PC-3 (cell line): ENCODE measurements at regions not wholly inside any gene's neighbourhood (a gene's known extent, or its start where the extent isn't known, plus 50 kb on each side); places are given as distances from the start of the nearest gene placed in this dataset.

Source experiments
- ATAC-seq: fragments of 200-7000 bp; cut with Tn5 transposase; 2 replicates; pipeline ENCODE4 v1.9.1; 2020; ENCODE audit warnings: mild to moderate bottlenecking, moderate library complexity
- BruUV-seq: library from RNA; stranded (reverse); fragments of 400-500 nt; replicated peaks from 2 replicates; lab custom pipeline; 2021; lab: Mats Ljungman, UMichigan
- CTCF ChIA-PET: fragments of 300-600 bp; sonication (Branson Sonifier 250); formaldehyde crosslinking; loops from one replicate; lab custom pipeline; 2022; ENCODE audit warnings: antibody characterized with exemption; lab: Charles Lee
- POLR2A ChIA-PET: fragments of 300-600 bp; sonication (Branson Sonifier 250); formaldehyde crosslinking; loops from one replicate; lab custom pipeline; 2022; ENCODE audit warnings: antibody characterized with exemption; ENCODE audit not compliant: unreplicated experiment; lab: Charles Lee
- DNase-seq: peaks from one replicate; pipeline ENCODE4 v3.0.0-alpha.2; 2015
- H2AFZ ChIP-seq: fragments of 300-600 bp; sonication (generic); 2 replicates; pipeline ENCODE4 v1.6.0; 2016; ENCODE audit warnings: antibody characterized with exemption, low read length
- H3F3A ChIP-seq: fragments of 300-600 bp; sonication (generic); one replicate; pipeline ENCODE4 v1.6.0; 2017; ENCODE audit warnings: antibody characterized with exemption, low read length, control low read depth, mild to moderate bottlenecking; ENCODE audit not compliant: unreplicated experiment
- H3K27ac ChIP-seq: fragments of 300-600 bp; sonication (generic); 2 replicates; pipeline ENCODE4 v1.5.1; 2016; ENCODE audit warnings: mild to moderate bottlenecking, low read length
- H3K27me3 ChIP-seq: fragments of 300-600 bp; sonication (generic); 2 replicates; pipeline ENCODE4 v1.6.1; 2016; ENCODE audit warnings: low read length, mixed read lengths
- H3K36me3 ChIP-seq: fragments of 300-600 bp; sonication (generic); 2 replicates; pipeline ENCODE4 v1.6.1; 2016; ENCODE audit warnings: low read depth, mixed run types, low read length, mixed read lengths
- H3K4me1 ChIP-seq: fragments of 300-600 bp; sonication (generic); 2 replicates; pipeline ENCODE4 v1.5.1; 2016; ENCODE audit warnings: low read length; ENCODE audit not compliant: insufficient read depth
- H3K4me2 ChIP-seq: fragments of 300-600 bp; sonication (generic); 2 replicates; pipeline ENCODE4 v1.6.0; 2016; ENCODE audit warnings: low read length
- H3K4me3 ChIP-seq: fragments of 300-600 bp; sonication (generic); 2 replicates; pipeline ENCODE4 v1.5.1; 2016; ENCODE audit warnings: mild to moderate bottlenecking, low read length, mixed read lengths
- H3K79me2 ChIP-seq: fragments of 300-600 bp; sonication (generic); 2 replicates; pipeline ENCODE4 v1.6.1; 2017; ENCODE audit warnings: low read length, mixed read lengths
- H3K9ac ChIP-seq: fragments of 300-600 bp; sonication (generic); 2 replicates; pipeline ENCODE4 v1.6.0; 2016; ENCODE audit warnings: mild to moderate bottlenecking, low read length
- H3K9me2 ChIP-seq: fragments of 300-600 bp; sonication (generic); replicated peaks from 2 replicates; pipeline ENCODE4 v1.6.1; 2016; ENCODE audit warnings: mixed run types, low read length, mixed read lengths
- H3K9me3 ChIP-seq: fragments of 300-600 bp; sonication (generic); 2 replicates; pipeline ENCODE4 v1.6.1; 2016; ENCODE audit warnings: low read length, mixed read lengths
- H4K20me1 ChIP-seq: fragments of 300-600 bp; sonication (generic); 2 replicates; pipeline ENCODE4 v1.6.1; 2016; ENCODE audit warnings: low read length, mixed read lengths
- EZH2 ChIP-seq: fragments of 300-600 bp; sonication (generic); IDR thresholded peaks from one replicate; pipeline ENCODE4 v1.6.1; 2017; ENCODE audit warnings: antibody characterized with exemption, mild to moderate bottlenecking, low read length; ENCODE audit not compliant: unreplicated experiment
- EZH2phosphoT487 ChIP-seq: fragments of 300-600 bp; sonication (generic); IDR thresholded peaks from 2 replicates; pipeline ENCODE4 v1.6.1; 2018; ENCODE audit warnings: mild to moderate bottlenecking, antibody characterized with exemption, low read length, borderline replicate concordance
- intact Hi-C: fragments of 100-400 bp; cut with micrococcal nuclease; formaldehyde crosslinking; loops from 2 replicates; pipeline ENCODE4 v1.9.0; 2023
- TF ChIP-seq, protein P1 (sequence below): fragments of 300-600 bp; sonication (generic); conservative IDR thresholded peaks from 2 replicates; pipeline ENCODE4 v1.5.1; 2017; ENCODE audit warnings: antibody characterized with exemption, low read depth, mild to moderate bottlenecking, low read length

DNA sequence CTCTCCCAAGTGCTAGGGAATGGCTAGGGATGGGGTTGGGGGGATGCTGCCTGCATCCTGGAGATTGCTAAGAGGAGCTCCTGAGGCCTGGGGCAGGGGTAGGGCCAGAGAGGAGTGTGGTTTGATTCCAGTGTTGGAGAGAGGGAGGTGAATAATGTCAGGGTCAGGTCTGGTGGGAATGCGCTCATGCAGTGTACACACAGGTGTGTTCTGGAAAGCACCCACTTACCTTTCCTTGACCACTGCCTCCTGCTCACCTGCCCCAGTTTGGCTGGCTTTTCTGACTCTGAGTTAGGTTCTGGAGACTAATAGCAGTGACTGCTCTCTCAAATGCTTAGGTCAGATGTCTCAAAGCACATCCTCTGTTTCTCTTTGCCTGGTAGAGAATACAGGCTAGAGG lies 135.4 kb upstream of the BMPER start:
- no TSS peak for BruUV-seq
- POLR2A ChIA-PET = no interaction called here

DNA sequence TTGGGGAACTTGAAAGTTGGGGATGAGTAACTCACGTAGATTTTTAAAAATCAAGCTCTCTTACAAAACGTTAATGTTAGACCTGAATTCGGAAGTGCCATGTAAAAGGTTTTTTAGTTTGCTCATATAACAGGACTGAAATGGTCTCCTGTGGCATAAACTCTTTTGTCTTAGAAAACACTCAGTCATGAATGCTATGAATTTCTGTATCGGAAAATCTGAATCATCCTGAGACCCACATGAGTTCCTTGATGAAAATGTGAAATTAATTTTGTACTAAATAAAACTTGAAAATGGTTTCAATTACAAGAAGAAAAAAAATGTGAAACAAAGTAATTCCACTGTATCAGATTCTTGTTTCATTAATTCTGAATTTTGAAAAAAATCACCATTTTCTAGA lies 134.8 kb upstream of the BMPER start:
- H4K20me1 ChIP-seq = no peaks in the 10 kb centered on the region
- H3K27ac ChIP-seq = no peak overlapping the region
- no peaks in the 10 kb centered on the region for H3F3A ChIP-seq
- H3K4me2 ChIP-seq = no peak overlapping the region
- POLR2A ChIA-PET = no interaction called here
- no peaks in the 10 kb centered on the region for H3K36me3 ChIP-seq
- H3K4me3 ChIP-seq = no peak overlapping the region
- no TSS peak for BruUV-seq
- H3K9me2 ChIP-seq = no peaks in the 10 kb centered on the region
- ATAC-seq = no peak
- H3K79me2 ChIP-seq = no peaks in the 10 kb centered on the region
- peaks cover 18% of the 10 kb centered on the region for H3K4me1 ChIP-seq
- H2AFZ ChIP-seq = no peak overlapping the region
- TF ChIP-seq EZH2phosphoT487 (no peak), EZH2 (no peak)
- TF ChIP-seq, protein P1, sequence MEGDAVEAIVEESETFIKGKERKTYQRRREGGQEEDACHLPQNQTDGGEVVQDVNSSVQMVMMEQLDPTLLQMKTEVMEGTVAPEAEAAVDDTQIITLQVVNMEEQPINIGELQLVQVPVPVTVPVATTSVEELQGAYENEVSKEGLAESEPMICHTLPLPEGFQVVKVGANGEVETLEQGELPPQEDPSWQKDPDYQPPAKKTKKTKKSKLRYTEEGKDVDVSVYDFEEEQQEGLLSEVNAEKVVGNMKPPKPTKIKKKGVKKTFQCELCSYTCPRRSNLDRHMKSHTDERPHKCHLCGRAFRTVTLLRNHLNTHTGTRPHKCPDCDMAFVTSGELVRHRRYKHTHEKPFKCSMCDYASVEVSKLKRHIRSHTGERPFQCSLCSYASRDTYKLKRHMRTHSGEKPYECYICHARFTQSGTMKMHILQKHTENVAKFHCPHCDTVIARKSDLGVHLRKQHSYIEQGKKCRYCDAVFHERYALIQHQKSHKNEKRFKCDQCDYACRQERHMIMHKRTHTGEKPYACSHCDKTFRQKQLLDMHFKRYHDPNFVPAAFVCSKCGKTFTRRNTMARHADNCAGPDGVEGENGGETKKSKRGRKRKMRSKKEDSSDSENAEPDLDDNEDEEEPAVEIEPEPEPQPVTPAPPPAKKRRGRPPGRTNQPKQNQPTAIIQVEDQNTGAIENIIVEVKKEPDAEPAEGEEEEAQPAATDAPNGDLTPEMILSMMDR = no peak
- CTCF ChIA-PET = interaction anchor here (0.7 kb wide), 1 partner anchor 102 kb away, joined by 5 read pairs; no protein-coding TSS in a partner anchor
- DNase-seq = no peak
- intact Hi-C loops = no loop called here
- H3K27me3 ChIP-seq = no peaks in the 10 kb centered on the region
- no peak overlapping the region for H3K9ac ChIP-seq
- H3K9me3 ChIP-seq = no peaks in the 10 kb centered on the region

More for the DNA sequence above, 135.4 kb upstream of the BMPER start:
- Histone ChIP-seq H3F3A (no peaks in the 10 kb centered on the region), H2AFZ (no peak overlapping the region), H3K9ac (no peak overlapping the region), H3K4me3 (no peak overlapping the region), H3K36me3 (no peaks in the 10 kb centered on the region), H3K9me3 (no peaks in the 10 kb centered on the region), H3K9me2 (no peaks in the 10 kb centered on the region), H3K4me2 (no peak overlapping the region), H3K27ac (no peak overlapping the region), H4K20me1 (no peaks in the 10 kb centered on the region), H3K79me2 (no peaks in the 10 kb centered on the region), H3K4me1 (peaks cover 23% of the 10 kb centered on the region), H3K27me3 (no peaks in the 10 kb centered on the region)
- peak; percentile 24 for DNase-seq
- CTCF ChIA-PET = interaction anchor here (0.7 kb wide), 1 partner anchor 101 kb away, joined by 5 read pairs; no protein-coding TSS in a partner anchor
- intact Hi-C loops = no loop called here
- no peak for ATAC-seq
- TF ChIP-seq EZH2 = no peak
- TF ChIP-seq, protein P1 = no peak
- TF ChIP-seq EZH2phosphoT487 = no peak

DNA sequence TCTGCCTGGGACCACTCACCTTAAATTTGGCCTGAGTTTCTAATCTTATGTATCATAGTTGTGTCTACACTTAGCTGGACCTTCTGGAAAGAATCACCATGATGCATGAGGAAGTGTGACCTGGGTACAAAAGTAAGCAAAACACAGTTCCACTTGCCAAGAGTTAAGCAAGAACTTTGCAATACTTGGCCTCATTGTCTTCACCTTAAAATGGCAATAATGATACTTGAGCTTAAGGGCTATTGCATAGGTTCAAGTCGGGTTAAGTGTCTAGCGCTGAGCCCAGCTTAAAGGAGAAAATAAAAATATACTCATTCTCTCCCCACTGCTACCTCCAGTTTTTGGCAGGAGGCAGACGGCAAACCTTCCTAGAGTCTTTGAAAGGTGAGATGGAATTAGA lies 133.9 kb upstream of the BMPER start:
- POLR2A ChIA-PET = no interaction called here
- intact Hi-C loops = no loop called here
- no peaks in the 10 kb centered on the region for H3K36me3 ChIP-seq
- CTCF ChIA-PET = no interaction called here
- H3K27me3 ChIP-seq = no peaks in the 10 kb centered on the region
- no peak overlapping the region for H3K27ac ChIP-seq
- no peaks in the 10 kb centered on the region for H3F3A ChIP-seq
- H3K4me2 ChIP-seq = no peak overlapping the region
- no peaks in the 10 kb centered on the region for H4K20me1 ChIP-seq
- TF ChIP-seq, protein P1 = no peak
- TF ChIP-seq EZH2phosphoT487 = no peak
- no peak for TF ChIP-seq EZH2
- H3K9me3 ChIP-seq = no peaks in the 10 kb centered on the region
- no peak for DNase-seq
- no peak overlapping the region for H3K4me3 ChIP-seq
- H3K9me2 ChIP-seq = no peaks in the 10 kb centered on the region
- no peak for ATAC-seq
- H3K9ac ChIP-seq = no peak overlapping the region
- no peaks in the 10 kb centered on the region for H3K79me2 ChIP-seq
- no TSS peak for BruUV-seq
- H2AFZ ChIP-seq = no peak overlapping the region
- H3K4me1 ChIP-seq = peaks cover 16% of the 10 kb centered on the region
